ENCODE measurements at regions not wholly inside any gene's neighbourhood (a gene's known extent, or its start where the extent isn't known, plus 50 kb on each side); places are given as distances from the start of the nearest gene placed in this dataset.
"Not testable (repeated sequence)": the region's sequence is repeated elsewhere in the genome, so short reads cannot be mapped to it uniquely, and the experiment has no call there.

GRCh38 chr14:105884808-105885281, 358.5 kb downstream of the TMEM121 start:
- BruUV-seq (replicated peaks): no TSS peak
- Histone ChIP-seq H3K4me3 (ENCODE audit: low read depth, low read length, poor library complexity, severe bottlenecking) (no peak overlapping the region), H3K27ac (ENCODE audit: low read depth, low read length, poor library complexity, severe bottlenecking) (no peak overlapping the region), H3K4me1 (ENCODE audit: insufficient read depth, low read length, poor library complexity, severe bottlenecking) (no peaks in the 10 kb centered on the region), H3K27me3 (replicated peaks; ENCODE audit: insufficient read depth, low read depth, low read length, poor library complexity) (peaks cover 9% of the 10 kb centered on the region), H3K9me3 (ENCODE audit: low read depth, low read length, poor library complexity, severe bottlenecking) (no peaks in the 10 kb centered on the region), H3K36me3 (ENCODE audit: insufficient read depth, low read length, poor library complexity, severe bottlenecking) (no peaks in the 10 kb centered on the region)
- TF ChIP-seq CTCF (conservative IDR thresholded peaks at IDR 0.05; ENCODE audit: low read depth, low read length) (no peak), EZH2 (IDR thresholded peaks at IDR 0.05; ENCODE audit: borderline replicate concordance, low read depth, low read length, poor library complexity, severe bottlenecking) (no peak)
- intact Hi-C loops (cut with micrococcal nuclease; ENCODE audit: unreplicated experiment): no loop called here
- CTCF ChIA-PET: no interaction called here
- no peak for DNase-seq (ENCODE audit: low spot score)
- POLR2A ChIA-PET (ENCODE audit: low non-redundant PET): no interaction called here

- Histone ChIP-seq H3K27ac (ENCODE audit: low read depth, low read length, poor library complexity, severe bottlenecking) (no peak overlapping the region), H3K4me1 (ENCODE audit: insufficient read depth, low read length, poor library complexity, severe bottlenecking) (no peaks in the 10 kb centered on the region), H3K9me3 (ENCODE audit: low read depth, low read length, poor library complexity, severe bottlenecking) (no peaks in the 10 kb centered on the region), H3K4me3 (ENCODE audit: low read depth, low read length, poor library complexity, severe bottlenecking) (no peak overlapping the region), H3K36me3 (ENCODE audit: insufficient read depth, low read length, poor library complexity, severe bottlenecking) (no peaks in the 10 kb centered on the region), H3K27me3 (replicated peaks; ENCODE audit: insufficient read depth, low read depth, low read length, poor library complexity) (peaks cover 4% of the 10 kb centered on the region)
- intact Hi-C loops (cut with micrococcal nuclease; ENCODE audit: unreplicated experiment): no loop called here
- POLR2A ChIA-PET (ENCODE audit: low non-redundant PET): no interaction called here
- no peak for DNase-seq (ENCODE audit: low spot score)
- TF ChIP-seq EZH2 (IDR thresholded peaks at IDR 0.05; ENCODE audit: borderline replicate concordance, low read depth, low read length, poor library complexity, severe bottlenecking) (no peak), CTCF (conservative IDR thresholded peaks at IDR 0.05; ENCODE audit: low read depth, low read length) (no peak)
- CTCF ChIA-PET: no interaction called here
- BruUV-seq (replicated peaks): no TSS peak
Measured at GRCh38 chr14:105885561-105886320, 359.4 kb downstream of the TMEM121 start.

GRCh38 chr14:105886791-105887191, 360.4 kb downstream of the TMEM121 start:
- DNase-seq (ENCODE audit: low spot score); BruUV-seq (replicated peaks); H3K4me3 ChIP-seq (ENCODE audit: low read depth, low read length, poor library complexity, severe bottlenecking); H3K9me3 ChIP-seq (ENCODE audit: low read depth, low read length, poor library complexity, severe bottlenecking); H3K4me1 ChIP-seq (ENCODE audit: insufficient read depth, low read length, poor library complexity, severe bottlenecking); intact Hi-C loops (cut with micrococcal nuclease; ENCODE audit: unreplicated experiment); CTCF ChIA-PET; H3K27me3 ChIP-seq (replicated peaks; ENCODE audit: insufficient read depth, low read depth, low read length, poor library complexity); H3K36me3 ChIP-seq (ENCODE audit: insufficient read depth, low read length, poor library complexity, severe bottlenecking); H3K27ac ChIP-seq (ENCODE audit: low read depth, low read length, poor library complexity, severe bottlenecking); POLR2A ChIA-PET (ENCODE audit: low non-redundant PET): not testable (repeated sequence)

GRCh38 chr14:105887692-105888091, 361.3 kb downstream of the TMEM121 start:
- no TSS peak for BruUV-seq (replicated peaks)
- H3K4me1 ChIP-seq (ENCODE audit: insufficient read depth, low read length, poor library complexity, severe bottlenecking): no peaks in the 10 kb centered on the region
- H3K9me3 ChIP-seq (ENCODE audit: low read depth, low read length, poor library complexity, severe bottlenecking): no peaks in the 10 kb centered on the region

More at GRCh38 chr14:105887692-105888091, 361.3 kb downstream of the TMEM121 start:
- no peak for TF ChIP-seq EZH2 (IDR thresholded peaks at IDR 0.05; ENCODE audit: borderline replicate concordance, low read depth, low read length, poor library complexity, severe bottlenecking)
- Histone ChIP-seq H3K4me3 (ENCODE audit: low read depth, low read length, poor library complexity, severe bottlenecking) (no peak overlapping the region), H3K36me3 (ENCODE audit: insufficient read depth, low read length, poor library complexity, severe bottlenecking) (no peaks in the 10 kb centered on the region), H3K27ac (ENCODE audit: low read depth, low read length, poor library complexity, severe bottlenecking) (no peak overlapping the region), H3K27me3 (replicated peaks; ENCODE audit: insufficient read depth, low read depth, low read length, poor library complexity) (no peaks in the 10 kb centered on the region)
- ChIA-PET POLR2A (ENCODE audit: low non-redundant PET) (no interaction called here), CTCF (no interaction called here)
- intact Hi-C loops (cut with micrococcal nuclease; ENCODE audit: unreplicated experiment): no loop called here
- no peak for DNase-seq (ENCODE audit: low spot score)
